Kidney tubule cell (primary cell): ENCODE measurements at regions not wholly inside any gene's neighbourhood (a gene's known extent, or its start where the extent isn't known, plus 50 kb on each side); places are given as distances from the start of the nearest gene placed in this dataset.

Experiments used
- DNase-seq: peaks from one replicate; pipeline ENCODE4 v3.0.0-alpha.2; 2018; ENCODE audit warnings: low spot score

DNA sequence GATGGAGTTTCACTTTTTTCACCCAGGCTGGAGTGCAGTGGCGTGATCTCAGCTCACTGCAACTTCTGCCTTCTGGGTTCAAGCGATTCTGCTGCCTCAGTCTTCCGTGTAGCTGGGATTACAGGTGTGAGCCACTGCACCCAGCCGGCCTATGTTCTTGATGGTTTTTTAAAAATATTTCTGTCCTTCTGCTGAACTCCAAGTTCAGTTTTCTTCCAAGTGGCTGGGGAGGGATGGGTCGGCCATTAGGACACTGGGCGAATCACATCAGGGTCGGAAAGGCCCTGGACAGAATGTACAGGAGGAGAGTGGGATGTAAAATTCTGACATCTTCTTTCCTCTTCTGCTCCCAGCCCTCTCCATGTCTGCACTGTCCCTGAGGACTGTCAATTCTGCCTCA lies 289.6 kb downstream of the PTPRU start:
- no peak for DNase-seq

DNA sequence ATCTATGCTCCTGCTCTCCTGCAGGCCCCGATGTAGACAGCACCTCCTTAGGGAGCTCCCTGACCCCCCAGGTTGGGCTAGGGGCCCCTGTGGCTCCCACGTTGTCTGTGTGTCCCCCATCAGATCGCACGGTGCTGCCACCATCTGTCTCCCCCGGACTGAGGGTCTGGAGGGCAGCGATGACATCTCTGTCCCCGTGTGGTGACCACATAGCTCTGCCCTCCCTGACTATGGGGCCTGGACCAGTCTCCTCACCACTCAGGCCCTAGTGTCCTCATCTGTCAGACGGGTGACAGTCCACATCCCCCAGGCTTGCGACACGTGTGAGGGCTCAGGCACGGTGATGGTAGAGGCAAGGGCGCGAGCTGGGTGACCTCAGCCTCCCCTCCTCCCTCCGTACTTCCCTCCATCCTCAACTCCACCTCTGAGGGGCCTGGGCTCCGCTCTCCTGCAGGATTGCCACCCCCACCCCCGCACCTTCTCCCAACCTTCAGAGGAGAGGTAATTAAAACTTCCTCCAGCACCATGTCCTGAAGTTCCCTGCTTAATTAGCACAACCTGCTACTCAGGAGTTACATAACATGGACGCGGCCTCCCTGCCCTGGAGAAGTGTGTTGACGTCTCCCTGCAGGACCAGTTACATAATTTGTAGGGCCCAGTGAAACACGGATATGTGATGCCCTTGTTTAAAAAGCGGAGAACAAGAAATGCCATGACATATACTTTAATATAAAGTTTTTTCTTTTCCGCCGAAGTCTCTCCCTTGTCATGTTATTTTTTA lies 288.2 kb downstream of the PTPRU start:
- DNase-seq, result no peak

DNA sequence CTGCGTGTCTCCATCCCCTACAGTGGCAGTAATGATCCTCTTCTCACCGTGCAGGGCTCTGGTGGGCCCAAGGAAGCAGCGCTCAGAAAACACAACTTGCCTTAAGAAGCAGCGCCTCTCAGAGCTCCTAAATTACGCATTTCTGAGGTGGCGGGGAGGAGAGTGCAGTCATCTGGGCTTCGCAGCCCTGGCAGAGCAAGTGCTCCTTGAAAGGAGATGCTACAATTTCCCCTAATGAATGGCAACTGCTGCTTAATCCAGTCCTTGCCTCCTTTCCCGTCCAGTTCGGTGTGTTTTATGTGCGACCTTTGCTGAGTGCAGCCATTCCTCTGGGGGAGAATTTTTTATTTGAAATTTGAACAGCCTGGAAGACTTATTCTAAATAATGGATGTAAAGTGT lies 287.3 kb downstream of the PTPRU start:
- no peak for DNase-seq

DNA sequence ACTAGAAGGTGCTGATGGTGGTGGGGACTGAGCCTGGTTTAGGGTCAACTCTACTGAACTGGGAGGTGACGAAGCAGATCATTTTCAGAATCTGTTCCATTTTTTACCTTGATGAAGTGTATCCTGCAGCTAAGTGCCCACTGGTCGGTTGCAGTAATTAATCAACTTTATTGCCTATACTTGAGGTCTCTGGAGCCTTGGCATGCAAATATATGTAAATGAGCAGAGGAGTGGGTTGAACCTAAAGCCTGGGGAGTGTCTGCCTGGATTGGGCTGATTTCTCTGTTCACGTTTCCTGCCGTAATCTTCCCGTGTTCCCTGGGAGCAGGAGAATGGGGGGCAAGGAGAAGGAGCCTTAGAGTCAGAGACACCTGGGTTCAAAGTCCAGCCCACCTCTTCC lies 286.8 kb downstream of the PTPRU start:
- DNase-seq, result no peak

DNA sequence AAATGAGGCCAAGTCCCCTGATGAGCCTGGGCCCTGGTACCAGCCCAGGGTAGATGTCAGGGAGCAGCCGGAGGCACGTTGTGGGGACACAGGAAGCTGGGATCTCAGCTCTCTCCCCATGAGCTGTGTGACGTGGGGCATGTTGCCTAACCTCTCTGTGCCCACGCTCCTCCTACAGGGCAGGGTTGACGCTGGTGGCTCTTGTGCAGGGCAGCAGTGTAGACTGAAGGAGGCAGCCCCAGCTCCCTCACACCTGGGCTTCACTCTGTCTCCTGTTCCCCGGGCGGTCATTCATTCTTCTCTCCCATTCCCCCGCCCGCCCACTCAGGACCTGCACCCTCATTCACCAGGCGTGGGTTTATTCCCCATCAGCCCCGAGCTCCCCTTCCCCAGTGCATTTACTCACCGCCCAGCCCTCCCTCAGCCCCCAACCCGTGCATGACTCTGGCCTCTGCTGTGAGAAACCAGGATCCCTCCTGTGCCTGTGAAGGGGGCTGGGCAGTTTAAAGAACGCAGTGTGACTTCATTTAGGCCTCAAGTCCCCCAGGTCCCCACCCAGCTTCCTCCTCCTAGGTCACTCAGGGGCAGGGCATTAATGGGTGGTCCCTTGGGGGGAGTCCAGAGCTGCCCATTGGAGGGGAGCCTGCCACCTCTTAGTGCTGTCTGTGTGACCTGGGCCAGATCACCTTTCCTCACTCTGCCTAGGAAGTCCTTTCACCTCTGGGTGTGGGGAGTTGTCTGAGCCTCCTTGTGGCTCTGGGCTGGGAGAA lies 285.7 kb downstream of the PTPRU start:
- DNase-seq, result no peak

DNA sequence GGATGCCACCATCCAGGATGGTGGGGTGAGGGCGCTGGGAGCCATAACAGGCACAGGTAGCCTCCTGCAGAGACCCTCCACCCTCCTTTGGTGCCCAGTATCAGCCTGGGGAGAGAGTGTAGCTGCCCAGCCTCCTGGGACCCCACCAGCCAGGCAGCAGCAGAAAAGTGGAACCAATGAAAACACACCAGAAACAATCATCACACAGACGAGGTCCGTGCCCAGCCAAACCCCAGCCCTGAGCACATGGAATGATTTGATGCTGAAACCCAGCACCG lies 285.1 kb downstream of the PTPRU start:
- no peak for DNase-seq

DNA sequence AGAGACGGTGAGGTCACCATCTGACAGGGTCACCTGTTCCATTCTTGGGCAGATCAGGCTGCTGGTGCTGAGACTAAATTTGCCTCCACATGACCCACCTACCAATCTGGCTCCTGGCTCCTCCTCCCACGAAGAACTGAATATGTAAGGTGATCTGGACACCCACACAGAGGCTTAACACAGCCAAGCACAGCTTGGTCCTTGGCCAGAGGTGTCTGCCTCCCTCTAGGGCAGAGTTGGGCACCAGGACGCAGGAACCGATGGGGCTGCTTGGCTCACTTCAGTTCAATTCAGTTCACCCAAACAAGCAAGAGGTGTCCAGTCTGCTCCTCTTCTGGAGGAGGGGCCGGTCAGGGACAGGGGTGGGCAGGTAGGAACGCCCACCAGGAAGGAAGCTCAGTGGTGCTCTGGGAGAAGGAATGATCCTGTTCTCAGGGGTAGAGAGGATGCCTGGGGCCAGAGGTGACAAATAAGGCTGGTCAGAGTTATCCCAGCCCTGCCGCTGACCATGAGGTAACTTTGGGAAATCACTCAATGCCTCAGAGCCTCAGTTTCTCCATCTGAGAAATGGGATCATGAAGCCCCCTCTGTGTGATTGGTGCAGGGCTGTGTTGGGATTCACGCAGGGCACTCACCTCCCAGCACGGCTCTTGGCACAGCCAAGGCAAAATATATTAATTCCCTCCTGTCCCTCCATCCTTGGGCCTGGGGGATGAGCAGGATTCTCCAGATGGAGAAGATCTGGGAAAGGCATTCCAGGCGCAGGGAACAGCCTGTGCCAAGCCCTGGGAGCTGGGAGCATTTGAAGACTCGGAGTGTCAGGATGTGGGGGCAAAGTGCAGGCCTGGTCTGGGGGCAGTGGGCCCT lies 284.5 kb downstream of the PTPRU start:
- DNase-seq, result no peak

DNA sequence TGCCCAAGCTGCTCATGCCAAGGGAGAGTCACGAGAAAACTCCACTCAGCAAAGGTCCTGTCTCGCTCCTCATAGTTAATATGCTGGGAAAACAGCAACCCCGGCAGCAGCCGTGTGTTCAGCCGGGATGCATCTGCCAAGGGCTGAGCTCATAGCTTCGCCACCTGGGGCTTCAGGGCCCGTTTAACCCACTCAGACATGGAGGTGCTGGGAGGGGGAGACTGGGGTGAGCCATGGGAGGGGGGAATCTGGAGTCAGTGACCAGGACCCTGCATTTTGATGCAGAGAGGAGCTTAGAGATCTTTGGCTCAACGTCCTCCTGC lies 283.4 kb downstream of the PTPRU start:
- DNase-seq, result no peak

DNA sequence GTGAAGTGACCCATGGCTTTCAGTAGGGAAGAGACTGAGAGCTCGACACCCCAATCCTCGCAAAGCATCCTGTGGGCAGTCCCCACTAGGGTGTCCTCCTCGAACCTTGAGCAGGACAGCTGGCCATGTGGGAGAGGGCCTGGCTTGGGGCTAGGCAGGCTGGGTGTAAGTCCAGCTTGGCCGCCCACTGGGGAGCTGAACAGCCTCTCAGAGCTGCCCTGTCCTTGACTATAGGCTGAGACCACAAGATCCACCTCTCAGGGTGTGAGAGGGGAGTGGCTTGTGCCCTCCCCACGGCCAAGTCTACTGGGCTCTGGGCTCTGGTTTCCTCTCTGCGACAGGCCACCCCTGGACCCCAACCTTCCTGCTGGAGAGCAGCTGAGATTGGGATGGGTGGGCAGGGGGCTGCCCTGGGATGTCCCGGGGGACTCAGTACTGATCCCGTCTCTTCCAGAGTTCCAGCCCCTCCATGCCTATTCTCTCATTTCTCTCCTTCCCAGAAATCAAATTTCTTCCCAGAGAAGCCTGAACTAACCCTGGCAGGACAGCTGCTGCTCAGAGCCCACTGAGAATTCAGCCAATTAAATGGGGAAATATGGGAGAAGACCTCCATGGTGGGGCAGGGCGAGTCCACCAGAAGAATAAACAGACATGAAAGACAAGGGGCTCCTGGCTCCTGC lies 282.9 kb downstream of the PTPRU start:
- no peak for DNase-seq

DNA sequence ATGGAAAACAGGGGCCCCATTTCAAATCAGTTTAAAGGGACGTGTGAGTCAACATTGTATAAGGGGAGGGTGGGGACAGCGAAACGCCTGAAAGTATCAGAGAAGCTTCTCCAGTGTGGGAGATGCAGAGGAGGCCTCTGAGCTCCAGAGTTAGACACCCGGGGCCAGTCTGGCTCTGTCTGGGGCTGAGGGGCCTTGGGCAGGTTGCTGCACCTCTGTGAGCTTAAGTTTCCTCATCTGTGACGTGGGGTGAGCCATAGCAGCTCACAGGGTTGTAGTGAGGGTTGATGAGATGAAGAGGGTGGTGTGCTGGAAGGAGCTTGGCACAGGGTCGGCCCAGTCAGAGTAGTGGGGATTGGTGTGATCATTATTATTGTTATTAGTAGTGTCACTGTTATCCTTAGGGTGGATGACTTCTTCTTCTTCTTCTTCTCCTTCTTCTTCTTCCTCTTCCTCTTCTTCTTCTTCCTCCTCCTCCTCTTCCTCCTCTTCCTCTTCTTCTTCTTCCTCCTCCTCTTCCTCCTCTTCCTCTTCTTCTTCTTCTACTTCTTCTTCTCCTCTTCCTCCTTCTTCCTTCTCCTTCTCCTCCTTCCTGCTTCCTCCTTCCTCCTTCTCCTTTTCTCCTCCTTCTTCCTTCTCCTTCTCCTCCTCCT lies 282.0 kb downstream of the PTPRU start:
- no peak for DNase-seq

DNA sequence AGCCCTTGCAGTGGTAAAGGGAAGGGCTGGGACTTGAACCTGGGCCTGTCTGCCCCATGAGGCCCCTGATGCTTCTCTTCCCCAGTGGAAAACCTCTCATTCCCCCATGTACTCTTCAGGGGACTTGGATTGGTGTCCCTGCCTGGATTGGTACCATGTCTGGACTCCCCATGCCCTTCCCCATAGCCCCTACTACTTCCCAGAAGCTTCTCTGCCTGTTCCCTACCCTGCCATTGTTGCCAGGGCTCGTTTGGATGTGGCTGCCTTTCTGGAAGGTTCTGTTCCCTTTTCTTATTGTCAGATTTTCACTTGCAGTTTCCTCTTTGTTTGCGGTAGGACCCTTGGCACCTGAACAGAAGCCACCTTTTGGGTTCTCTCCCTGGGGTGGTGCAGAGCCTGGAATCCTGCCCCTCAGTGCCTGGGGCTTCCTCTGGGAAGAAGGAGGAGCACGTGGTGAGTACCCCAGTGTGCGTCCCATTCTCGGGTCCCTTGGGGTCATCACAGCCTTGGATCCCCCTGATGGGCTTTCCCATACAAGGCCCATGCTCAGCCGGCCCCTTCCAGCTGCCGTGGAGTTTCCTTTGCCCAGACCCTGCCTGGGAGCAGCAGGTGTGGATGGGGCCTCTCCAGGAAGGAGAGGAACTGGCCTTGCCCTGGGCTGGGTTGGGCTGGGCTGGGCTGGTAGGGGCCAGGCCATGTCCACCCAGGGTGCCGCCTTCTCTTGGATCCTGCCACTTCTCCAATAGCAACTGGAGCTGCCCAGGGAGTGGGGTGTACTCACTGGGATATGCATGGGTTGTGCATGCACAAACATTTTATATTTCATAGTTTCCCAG lies 281.1 kb downstream of the PTPRU start:
- DNase-seq, result no peak

DNA sequence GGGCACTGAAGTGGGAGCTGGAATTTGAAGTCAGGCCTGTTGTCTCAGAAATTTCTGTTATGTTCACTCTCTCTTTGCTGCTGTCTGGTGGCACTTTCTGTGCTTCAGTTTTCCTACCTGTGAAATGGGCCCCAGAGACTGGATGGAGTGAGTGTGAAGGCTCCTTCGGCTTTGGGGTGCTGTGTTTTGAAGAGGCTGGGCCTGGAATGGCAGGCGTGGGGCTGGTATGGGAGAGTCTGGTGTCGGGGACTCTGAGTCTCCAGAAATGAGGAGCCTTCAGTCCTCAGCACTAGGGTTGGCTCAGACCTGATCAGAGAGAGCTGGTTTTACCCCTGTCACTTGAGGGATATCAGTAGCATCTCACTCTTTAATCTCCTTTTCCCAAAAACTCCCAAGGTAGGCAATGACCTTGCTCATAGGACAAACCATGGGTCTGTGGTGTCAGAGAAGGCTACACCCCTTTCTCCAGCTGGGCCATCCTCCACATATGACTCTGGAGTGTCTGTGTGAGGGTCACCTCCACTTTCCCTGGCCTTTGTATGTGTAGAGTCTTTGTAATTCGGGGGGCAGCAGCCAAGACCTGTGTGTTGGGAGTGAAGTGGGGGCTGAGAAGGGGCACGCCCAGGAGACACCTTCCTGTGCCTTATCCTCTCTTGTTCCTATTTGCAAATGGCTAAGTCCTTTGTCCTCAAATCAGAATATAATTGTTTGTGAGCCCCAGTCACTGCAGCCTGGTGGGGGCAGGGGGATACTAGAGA lies 279.9 kb downstream of the PTPRU start:
- no peak for DNase-seq

DNA sequence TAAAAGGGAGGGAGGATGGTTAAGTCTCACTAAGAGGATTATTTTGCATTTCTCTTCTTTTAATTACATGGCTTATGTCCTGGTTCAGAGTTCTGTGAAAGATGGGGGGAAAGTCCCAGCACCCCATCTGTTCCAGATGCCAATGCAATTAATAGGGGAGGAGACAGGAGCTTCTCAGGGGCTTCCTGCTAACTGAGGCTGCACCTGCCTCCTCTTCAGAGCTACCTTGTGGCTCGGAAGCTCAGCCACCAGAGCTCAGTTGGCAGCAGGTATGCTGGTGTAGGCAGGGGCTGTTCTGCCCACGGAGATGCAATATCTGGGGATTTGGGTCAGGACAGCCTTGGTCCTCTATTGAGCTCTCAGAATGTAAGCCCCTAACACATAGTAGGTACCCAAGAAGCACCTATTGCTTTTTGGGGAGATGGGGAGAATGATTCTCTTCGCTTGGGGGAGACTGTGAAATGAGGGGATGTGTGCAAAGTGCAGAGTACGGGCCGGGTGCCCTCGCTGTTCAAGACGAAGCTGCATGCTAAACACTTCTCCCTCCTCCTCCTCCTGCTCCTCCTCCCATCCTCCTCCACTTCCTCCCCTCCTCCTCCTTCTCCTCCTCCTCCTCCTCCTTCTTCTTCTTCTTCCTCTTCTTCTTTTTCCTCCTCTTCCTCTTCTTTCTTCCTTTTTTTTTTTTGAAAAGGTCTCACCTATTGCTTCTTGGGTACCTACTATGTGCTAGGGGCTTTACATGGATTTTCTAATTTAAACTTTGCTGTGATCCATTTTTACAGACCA lies 279.0 kb downstream of the PTPRU start:
- no peak for DNase-seq

DNA sequence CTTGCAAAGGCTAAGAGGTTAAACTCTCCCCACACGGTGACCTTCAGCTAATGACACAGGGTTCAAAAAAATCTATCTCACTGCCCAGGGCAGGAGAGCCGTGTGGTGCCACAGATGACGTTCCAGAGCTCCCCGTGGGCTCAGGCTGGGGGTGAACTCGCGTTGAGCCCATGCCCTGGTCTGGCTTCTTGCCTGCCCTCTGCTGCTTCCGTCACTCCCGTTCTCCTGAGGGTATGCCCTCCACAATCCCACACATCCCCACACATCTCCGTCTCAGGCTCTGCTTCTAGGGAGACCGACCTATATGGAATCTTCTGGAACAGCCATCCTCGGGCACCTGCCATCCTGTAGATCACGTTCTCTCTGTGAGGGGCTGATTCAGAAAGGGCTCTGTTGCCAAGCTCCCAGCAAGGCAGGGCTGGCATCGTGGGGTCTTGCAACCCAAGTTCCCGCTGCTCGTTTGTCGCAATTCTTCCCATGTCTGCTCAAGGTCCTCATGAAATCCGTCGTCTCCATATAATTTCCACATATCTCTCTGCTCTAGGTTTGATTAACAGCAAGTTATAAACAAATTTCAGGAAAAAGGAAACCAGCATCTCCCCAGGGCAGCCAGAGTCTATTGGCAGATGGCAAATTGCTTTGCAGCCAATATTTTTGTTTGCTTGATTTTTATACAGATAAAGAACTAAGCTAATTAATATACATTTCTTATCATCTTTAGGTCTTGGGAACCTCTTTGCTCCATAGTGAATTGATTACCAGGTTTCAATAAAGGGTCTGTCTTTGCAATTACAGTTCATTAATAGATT lies 278.2 kb downstream of the PTPRU start:
- no peak for DNase-seq

DNA sequence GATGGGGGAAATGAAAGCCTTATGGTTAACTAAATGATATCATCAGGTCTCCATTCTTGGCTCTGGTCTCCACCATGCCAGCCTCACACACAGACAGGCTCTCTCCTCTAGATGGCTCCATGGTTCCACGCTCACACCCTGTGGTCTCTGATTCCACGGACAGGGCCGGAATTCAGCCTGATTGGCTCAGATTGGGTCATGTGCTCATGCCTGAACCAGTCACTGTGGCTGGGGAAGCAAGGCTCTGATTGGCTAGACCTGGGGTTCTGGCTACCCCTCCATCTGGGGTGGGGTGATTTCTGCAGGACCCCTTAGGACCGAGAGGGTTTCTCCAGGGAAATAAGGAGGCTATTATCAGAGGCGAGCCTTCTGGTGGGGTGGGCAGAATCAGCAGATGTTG lies 277.0 kb downstream of the PTPRU start:
- DNase-seq, result peak; percentile 79

DNA sequence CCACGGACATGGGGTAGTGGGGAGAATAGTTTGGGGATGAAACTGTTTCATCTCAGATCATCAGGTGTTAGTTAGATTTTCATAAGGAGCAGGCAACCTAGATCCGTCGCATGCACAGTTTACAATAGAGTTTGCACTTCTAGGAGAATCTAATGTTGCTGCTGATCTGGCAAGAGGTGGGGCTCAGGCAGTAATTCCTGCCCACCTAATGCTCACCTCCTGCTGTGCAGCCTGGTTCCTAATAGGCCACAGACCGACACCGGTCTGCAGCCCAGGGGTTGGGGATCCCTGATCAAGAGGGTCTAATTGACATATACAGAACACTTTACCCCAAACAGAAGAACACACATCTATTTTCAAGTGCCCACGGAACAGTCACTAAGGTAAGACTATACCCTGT lies 275.1 kb downstream of the PTPRU start:
- DNase-seq, result no peak

DNA sequence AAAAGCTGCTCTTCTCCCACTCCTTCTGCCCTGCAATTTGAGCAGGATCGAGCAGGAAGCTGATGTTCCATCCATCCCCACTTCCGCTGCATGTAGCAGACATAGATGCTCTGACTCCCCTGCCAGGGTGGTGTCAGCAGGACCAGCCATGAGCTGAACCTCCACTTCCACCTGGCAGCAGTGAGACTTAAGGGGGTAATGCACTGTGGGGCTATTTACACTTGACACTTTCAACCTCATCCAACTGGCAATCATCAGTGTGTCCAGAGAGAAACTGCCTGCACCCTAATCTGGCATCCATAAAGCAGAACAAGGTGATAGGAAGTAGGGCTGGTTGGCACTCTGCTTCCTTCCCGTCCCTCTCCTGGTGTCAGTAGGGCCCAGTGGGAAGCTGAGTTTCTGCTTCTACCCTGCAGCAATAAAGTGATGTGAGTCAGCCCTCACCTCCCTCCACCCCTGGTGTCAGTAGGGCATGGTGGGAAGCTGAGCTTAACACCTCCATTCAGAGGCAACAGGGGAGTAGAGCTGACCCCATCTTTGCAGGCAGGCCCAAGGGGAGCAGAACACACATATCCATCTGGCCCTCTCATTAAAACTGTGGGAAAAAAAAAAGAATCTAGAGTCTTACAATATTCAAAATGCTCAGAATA lies 272.3 kb downstream of the PTPRU start:
- no peak for DNase-seq

DNA sequence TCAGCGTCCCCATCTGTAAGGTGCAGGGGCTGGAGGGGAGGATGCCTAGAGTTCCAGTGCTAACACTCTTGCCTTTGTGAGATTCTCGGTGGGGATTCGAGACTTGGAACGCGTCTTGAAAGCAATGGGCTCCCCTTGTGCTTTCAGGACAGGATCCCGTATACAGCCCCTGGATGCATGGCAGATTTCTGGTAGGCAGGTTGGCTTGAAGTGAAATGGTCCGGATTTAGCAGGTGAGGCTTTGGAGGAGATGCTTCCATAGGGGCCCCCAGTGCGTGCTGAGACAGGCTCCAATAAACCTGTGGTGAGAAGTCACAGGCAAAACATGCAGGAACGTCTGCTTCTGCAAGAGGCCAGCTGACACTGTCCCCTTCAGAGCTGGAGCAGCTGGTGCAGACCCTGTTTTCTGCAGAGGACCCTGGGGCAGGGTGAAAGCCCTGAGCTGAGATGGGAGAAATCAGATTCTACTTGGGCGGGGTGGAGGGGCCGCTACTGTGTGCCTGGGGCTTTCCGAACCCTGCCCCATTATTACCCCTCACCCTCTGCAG lies 270.4 kb downstream of the PTPRU start:
- DNase-seq, result no peak
